ENCODE measurements at regions not wholly inside any gene's neighbourhood (a gene's known extent, or its start where the extent isn't known, plus 50 kb on each side); places are given as distances from the start of the nearest gene placed in this dataset.
A peak's percentile ranks its signal among the peaks of the same experiment; 100 is the strongest.

DNA sequence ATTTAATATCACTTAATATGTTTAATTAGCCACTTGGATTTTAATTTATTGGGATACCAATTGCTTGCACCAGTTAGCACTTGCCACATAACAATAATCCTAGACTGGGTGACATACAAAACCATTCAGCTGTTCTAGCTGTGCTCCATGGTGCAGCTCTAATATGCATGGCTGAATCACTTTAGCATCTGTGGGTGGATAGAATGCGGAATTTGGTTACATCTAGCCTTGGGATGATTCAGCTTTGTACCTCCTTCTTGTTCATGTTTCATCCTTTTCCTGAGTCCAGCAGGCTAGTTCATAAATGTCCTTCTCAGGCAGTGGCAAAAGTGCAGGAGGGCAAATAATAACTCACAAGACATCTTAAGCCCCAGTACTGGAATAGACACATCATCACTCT lies 1263.0 kb downstream of the LRFN5 start:
- no peak for DNase-seq

DNA sequence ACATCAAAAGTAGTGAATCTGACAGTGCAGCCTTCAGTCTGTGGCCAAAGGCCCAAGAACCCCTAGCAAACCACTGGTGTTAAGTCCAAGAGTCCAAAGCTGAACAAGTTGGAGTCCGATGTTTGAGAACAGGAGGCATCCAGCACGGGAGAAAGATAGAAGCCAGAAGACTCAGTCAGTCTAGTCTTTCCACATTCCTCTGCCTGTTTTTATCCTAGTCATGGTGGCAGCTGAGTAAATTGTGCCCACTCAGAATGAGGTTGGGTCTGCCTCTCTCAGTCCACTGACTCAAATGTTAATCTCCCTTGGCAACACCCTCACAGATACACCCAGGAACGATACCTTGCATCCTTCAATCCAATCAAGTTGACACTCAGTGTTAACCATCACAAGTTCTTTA lies 1255.4 kb downstream of the LRFN5 start:
- no peak for DNase-seq

DNA sequence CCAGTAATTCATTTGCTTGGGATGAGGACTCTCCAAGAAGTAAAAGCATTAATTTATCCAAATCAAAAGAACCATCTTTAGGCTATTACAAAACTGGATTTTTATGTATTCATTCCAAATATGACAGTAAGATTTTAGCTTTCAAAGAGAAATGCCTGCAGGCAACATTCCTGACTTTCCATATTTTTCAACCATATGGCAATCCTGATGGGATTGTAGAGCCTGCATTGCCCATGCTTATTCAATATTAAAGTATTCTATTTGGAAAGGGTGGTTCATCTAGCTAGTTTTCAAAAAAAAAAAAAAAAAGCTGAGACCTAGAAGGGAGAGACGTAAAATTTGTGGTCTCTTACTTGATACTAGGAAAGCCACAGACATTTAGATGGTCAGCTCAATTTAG lies 1253.7 kb downstream of the LRFN5 start:
- DNase-seq: no peak

DNA sequence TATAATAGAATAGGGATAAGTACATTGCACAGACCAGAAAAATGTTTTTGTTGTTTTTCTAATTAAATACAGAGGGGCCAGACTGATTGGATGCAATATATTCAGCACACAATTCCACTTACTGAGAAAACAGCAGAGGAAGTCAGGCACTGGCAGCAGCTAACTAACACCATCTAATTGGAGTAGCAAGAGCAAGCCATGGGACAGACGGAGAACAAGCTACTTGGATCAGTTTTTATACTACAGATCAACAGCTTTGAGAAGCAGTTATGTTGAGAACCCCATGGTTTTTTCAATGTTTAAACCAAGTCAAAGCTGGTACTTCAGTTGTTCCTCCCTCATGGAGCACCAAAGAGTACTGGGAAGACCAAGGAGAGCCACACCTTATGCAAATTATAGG lies 1249.4 kb downstream of the LRFN5 start:
- no peak for DNase-seq

DNA sequence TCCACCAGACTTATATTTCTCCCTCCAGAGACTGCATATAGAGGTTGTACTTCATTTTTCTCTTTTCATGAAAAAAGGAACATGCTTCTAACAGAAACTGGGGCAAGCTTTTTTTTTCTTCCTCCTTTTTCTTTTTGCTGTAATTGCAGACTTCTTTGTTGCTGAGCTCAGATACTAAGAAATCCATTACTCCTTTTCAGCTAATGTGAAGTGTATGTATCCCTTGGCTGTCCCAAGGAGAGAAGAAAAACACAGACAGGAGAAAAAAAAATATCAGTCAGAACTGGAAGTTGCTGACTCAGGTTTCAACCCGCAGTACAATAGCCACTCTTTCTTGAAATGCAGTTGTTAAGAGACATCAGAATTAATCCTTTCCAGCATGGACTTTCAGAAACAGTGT lies 1248.4 kb downstream of the LRFN5 start:
- DNase-seq: peak; percentile 78

DNA sequence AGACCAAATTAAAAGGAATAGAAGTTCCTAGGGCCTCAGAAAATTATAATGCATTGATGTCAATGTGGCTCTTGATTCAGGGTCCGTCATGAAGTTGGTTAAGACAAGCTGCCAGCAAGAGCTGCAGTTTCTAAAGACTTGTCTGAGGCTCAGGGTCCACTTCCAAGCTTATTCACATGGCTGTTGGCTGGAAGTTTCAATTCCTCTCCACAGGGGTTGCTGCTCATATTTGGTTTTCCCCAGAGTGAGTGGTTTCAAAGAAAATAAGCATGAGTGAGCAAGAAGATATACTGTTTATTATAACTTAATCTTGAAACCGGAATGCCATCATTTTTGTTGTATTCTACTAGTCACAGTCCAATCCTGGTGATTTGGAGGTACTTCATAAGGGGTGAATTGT lies 1247.4 kb downstream of the LRFN5 start:
- DNase-seq: peak; percentile 89

DNA sequence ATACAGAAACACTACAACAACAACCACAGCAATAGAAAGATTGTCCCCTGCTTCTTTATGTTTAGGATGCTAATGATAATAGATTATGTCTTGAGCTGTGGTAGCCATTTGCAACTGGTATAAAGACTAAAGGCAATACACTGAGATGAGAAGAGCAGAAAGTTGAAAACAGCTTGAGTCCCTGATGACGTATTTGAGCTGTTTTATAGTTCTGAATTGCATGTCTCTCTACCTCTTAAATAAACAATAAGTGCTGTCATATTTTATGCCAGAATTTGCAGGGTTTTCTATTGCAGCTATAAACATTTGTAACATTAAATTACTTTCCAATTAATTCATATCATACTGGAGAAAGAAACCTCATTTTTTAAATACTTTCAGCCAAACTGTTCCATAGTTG lies 1242.0 kb downstream of the LRFN5 start:
- no peak for DNase-seq

DNA sequence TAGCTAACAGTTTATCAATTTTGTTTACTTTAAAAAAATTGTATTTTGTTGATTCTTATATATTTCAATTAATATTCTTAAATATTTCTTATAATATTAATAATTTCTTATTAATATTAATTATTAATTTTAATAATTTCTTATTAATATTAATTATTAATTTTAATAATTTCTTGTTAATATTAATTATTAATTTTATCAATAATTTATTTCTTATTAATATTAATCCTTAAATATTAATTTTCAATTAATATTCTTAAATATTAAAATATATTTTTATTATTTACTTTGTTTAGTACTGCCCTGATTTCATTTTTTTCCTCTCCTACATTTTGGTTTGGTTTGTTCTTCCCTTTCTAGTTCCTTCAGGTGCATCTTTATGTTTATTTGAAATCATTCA lies 1208.1 kb downstream of the LRFN5 start:
- no peak for DNase-seq

DNA sequence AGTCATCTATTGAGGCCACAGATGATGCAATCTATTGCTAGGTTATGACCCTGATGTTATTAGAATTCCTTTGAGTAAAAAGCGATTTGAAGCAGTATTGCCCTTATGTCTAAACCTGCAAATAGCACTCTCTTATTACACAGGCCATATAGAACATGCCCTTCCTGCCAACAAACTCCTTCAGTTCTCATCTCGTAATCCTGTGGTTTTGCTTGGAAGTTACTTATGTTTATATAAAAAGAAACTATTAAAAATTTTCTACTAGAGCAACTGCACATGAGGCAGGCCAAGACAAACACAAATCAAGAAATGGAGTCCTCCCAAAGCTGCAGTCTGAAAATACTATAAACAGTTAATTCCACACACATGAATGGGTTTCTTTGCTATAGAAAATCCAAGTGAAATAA lies 1200.2 kb downstream of the LRFN5 start:
- DNase-seq: peak; percentile 42

DNA sequence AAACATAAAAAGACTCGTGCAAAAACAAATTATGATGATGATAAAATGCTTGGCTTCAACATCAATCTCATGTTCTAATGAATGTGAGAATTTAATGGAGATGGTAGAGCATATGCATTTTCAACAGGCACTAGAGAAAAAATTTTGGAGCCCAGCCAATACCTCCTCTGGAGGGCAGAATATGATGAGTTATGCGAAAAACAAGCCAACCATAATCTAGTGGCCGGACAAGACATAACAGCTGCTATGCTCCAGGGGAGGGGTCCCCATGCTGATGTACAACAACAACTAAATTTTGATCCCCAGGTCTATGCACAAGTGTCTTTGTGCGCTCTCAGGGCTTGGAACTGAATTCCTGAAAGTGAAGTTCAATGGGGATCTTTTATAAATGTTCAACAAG lies 1197.5 kb downstream of the LRFN5 start:
- no peak for DNase-seq

DNA sequence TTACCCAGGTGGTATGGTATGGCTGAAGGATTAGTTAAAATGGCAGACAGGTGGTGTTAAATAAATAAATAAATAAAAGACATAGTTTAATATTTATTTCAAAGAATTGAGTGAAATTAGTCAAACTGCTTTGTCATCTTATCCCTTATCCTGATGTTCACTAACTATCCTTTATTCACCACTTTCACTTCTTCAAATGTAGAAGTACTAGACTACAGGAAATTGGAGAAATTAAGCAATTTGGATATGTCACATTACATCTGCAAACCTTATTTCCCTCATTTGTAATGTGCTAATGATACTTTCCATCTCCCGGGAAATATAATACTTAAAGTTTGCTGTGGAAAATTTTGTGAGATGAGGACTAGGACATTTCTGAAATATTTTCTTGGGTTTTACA lies 1195.7 kb downstream of the LRFN5 start:
- DNase-seq: peak; percentile 74

DNA sequence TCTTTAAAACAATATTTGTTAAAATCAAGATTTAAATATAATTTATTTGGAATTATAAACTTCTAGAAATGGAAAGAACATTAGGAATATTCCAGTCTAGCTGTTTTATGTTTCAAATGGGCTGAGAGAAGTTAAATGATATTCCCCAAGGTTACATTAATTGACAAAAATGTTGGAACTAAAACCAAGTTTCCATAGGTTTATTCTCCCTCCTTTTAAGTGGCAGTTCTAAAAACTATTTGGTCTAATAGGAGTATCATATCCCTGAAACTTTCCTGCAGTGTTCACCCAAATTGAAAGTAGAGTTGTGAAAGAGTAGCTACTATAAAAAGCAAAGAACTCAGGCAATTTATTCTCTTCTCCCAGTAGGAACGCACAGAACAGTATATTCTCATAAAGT lies 1185.5 kb downstream of the LRFN5 start:
- no peak for DNase-seq

DNA sequence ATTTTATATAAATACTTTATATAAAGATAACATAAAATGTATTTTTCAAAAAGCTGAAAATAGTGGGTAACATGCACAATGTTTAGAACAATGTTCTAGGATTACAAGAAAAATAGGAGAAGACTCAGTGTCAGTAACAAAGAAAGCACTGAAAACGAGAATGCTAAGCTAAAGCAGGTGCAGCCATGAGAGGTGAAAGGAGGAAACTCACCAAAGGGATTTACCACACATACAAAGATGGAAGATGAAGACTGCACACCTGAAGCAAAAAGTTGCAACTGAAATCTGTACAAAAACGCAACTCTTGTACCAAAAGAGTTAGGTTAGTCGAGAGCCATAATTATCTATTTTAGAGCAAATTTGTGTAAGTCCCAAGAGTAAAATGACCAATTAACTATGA lies 1176.1 kb downstream of the LRFN5 start:
- DNase-seq: no peak

DNA sequence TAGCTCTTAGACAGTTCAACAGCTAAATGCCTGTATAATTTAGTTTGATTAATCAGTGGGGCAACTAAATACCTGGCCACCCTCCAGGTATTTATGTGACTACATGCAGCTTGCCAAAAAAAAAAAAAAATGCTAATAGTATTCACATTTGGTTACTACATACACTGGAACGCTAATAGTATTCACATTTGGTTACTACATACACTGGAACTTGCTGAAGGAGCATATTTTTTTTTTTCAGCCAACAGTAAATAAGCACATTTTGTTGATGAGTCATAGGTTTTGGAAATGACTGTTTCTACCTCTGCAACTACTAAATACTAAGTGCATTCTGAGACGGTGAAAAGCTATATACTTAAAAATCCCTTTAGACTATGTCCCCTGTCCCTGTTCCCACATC lies 1172.3 kb downstream of the LRFN5 start:
- no peak for DNase-seq

DNA sequence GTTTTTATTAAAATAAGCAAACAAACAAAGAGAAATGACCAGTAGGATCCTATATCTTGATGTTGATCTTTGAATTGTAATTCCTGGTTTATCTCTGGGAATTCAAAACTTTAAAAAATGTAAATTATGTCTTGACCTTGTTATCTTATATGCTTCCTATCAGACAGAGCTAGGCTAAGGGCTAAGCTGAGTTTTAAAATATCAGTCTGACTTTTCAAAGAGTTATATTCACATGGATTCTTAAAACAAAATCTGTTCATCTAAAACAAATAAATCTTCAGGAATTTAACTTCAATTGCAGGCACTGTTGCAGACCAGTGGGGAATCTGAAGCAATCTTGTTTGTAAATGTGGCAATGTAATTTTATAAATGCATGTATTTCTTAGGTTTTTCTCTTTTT lies 1144.1 kb downstream of the LRFN5 start:
- no peak for DNase-seq

DNA sequence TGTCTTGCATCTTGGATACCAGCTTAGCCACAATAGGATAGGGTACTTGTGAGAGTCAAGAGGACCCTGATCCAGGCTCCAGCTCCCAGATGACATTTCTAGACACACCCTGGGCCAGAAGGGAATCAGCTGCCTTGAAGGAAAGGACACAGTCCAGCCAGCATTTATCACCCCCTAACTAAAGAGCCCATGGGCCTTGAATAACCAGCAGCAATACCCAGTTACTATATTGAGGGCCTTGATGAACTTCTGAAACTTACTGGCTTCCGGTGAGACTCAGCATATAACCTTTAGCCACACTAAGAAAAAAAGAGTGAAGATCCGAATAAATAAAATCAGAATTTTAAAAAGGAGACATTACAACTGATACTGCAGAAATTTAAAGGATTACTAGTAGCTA lies 1135.4 kb downstream of the LRFN5 start:
- DNase-seq: no peak

DNA sequence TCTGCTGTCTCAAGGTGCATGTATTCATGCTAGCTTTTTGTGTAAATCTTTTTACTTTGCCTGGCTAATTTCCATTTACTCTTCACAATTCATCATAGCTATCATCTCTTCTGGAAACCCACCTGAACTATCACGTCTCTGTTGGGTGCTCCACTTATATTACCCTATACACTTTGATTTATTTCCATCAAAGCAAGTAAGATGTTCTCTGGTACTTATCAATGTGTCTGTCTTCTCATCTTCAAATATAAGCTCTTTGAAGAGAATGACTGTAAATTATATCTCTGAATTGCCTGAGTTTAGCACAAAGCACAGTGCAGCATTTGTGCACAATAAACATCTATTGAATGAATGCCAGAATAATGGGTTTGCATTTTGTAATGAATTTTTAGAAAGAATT lies 1129.7 kb downstream of the LRFN5 start:
- no peak for DNase-seq

DNA sequence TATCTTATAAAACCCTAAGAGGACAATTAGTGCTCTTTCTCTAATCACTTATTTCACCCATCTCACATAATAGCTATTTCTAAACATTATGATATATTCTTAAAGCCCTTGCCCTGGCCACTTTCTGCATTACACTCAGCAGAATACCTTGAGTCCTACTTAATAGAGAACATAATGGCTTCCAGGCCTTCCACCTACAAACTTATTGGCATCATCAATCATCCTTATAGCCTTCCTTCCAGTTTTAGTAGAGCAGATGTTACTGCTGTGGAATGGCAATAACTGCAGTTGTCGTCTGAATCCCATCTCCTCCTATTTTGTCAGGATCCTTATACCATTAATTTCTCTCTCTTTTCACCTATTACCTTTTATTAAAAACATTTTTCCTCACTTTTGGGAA lies 1127.4 kb downstream of the LRFN5 start:
- DNase-seq: no peak

DNA sequence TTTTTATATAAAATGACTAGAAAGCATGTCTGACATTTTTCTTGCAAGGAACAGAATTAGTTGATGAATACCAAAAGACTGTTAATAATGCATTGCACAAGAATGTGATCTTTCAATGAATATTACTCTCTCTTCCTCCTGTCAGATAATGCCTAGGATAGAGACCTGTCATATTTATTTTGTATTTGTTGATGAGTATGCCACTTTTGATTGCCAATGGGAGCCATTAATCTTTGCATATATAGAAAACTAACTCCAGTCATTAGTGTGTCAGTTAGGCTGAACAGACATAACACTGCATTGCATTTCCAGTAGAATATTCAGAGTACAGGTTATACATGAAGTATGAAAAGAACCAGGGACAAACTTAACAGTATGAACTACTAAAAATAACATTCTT lies 1125.3 kb downstream of the LRFN5 start:
- no peak for DNase-seq

DNA sequence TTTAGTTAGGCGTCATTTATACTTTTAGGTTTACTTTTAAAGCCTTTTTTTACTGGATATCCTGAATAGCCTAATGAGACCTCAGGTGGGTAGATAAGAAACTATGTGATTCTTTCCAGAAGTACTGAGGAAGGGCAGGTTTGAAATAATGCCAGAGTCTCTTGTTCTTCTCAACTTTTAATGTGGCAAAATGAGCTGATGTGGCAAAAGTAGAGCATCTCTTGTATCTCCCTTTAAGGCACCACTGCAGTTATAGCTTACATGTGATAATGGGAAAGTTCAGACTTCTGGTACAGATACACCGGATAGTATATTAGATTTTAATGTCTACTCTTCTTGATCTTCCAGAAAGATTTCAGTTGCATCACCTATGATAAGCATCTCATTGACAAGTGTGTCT lies 1124.8 kb downstream of the LRFN5 start:
- DNase-seq: no peak

DNA sequence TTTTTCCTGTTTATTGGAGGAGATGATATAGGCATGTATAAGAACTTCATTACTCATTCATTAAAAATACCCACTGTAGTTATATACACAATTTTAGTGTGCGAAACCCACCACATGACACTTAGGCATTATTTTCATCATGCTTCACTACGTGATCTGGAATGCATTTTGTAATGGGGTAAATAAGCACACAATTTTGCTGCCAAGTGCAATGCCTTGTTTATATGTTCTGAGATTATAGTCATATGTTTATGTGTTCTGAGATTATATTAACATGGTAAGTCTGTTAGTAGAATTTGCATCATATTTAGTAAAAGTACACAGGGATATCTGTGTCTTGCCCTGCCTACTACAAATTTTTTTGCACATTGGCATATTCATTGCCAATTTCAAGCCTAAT lies 1123.0 kb downstream of the LRFN5 start:
- DNase-seq: no peak

DNA sequence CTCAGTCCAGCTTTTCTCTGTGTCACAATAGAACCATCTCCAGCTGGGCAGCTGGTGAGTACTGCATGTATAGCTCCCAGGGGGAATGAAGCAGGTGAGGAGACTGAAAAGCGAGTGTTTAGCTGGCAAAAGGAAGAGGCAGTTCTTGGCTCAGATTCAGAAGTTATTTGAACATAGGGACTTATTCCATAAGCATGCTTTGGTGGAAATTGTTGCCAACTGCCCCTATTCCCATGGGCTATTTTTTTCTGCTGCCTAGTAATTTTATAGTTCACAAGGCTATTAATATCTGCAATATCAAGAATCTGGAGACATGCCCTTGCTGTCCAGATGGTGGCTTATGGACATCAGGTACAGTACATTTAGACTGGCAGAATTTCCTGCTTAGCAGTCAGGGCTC lies 1112.7 kb downstream of the LRFN5 start:
- DNase-seq: no peak

DNA sequence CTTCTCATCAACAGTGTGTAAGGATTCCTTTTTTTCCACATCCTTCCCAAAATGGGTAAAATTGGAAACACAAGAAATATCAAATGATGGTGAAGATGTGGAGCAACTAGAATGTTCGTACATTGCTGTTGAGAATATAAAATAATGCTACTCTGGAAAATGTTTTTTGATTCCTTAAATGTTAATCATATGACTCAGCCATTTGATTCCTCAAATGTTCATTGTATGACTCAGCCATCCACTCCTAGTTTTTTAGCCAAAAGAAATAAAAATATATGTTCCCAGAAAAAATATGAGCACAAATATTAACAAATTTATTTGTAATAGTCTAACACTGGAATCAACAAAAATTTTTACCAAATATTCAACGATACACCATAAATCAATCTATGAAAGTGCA lies 1108.6 kb downstream of the LRFN5 start:
- DNase-seq: no peak

DNA sequence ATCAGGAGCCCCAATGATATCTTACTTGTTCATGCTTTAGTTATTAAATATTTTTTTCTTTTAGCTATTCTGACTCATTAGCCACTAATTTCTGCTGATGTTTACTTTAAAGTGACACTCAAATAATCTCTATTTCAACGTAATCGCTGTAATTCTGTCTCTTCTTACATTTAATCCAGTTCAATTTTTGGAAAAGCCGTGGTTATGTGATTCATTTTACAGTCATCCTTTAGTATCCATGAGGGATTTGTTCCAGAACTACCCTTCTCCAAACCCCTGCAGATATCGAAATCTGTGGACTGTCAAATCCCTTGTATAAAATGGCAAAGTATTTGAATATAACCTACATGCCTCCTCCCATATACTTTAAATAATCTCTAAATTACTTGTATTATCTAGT lies 1103.4 kb downstream of the LRFN5 start:
- DNase-seq: no peak

DNA sequence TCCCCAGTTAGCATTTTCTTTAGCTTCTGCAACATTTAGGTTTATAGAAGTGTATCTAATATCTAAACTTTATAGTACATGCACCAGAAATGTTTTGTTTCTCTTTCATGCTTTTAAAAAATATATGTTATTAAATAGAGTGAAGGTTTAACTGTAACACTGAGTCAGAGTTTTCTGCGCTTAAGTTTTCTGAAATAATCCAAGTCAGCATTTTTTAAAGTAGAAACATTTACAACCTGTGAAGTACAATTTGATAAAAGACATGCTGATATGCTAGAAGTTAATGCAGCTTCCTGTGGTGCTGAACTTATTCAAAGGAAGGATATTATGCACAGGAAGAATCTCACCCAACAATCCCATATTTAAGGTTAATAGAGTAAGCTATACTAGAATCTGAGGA lies 1096.8 kb downstream of the LRFN5 start:
- DNase-seq: no peak

DNA sequence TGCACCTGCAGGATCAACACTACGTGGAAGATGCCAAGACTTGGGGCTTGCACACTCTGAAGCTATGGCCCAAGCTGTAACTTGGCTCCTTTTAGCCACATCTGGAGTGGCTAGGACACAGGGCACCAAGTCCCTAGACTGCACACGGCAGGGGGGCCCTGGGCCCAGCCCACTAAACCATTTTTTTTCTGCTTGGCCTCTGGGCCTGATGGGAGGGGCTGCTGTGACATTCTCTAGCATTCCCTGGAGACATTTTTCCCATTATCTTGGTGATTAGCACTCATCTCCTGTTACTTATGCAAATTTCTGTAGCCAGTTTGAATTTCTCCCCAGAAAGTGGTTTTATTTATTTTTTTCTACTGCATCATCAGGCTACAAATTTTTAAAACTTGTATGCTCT lies 1080.7 kb downstream of the LRFN5 start:
- DNase-seq: no peak

DNA sequence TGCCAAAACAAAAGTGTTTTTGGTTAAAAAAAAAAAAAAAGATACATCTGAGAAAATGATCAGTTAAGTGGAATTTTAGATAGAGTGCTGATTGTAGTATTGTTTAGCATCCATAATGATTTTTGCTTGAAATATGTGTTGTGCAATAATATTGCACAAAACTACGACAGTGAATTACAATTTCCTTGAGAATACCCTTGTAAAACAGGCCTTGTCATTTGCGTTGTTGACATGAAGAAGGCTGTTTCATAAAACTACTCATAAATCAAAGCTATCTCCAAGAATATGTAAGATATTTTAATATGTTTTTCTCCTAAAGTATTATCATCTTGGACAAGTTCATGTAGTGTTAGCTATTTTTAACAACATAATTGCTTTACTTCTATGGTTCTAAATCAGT lies 1077.0 kb downstream of the LRFN5 start:
- no peak for DNase-seq

Measured in MV-4-11 (cell line).